ENCODE measurements at regions not wholly inside any gene's neighbourhood (a gene's known extent, or its start where the extent isn't known, plus 50 kb on each side); places are given as distances from the start of the nearest gene placed in this dataset.

- no peak for DNase-seq
Observed at GRCh38 chr16:6918646-6919045, 414.0 kb upstream of the RBFOX1 start.

GRCh38 chr16:6916946-6917345, 415.7 kb upstream of the RBFOX1 start:
- DNase-seq: no peak

GRCh38 chr16:6913566-6913965, 419.1 kb upstream of the RBFOX1 start:
- DNase-seq: no peak

GRCh38 chr16:6910301-6910700, 422.3 kb upstream of the RBFOX1 start:
- DNase-seq: no peak

- no peak for DNase-seq
Observed at GRCh38 chr16:6905601-6906000, 427.0 kb upstream of the RBFOX1 start.

GRCh38 chr16:6903671-6904070, 429.0 kb upstream of the RBFOX1 start:
- DNase-seq: no peak

- DNase-seq: no peak
Observed at GRCh38 chr16:6898896-6899295, 433.7 kb upstream of the RBFOX1 start.

- no peak for DNase-seq
Observed at GRCh38 chr16:6897876-6898485, 434.7 kb upstream of the RBFOX1 start.

- DNase-seq: no peak
Observed at GRCh38 chr16:6892966-6893365, 439.7 kb upstream of the RBFOX1 start.

- DNase-seq: no peak
Observed at GRCh38 chr16:6891496-6891895, 441.1 kb upstream of the RBFOX1 start.

GRCh38 chr16:6888531-6888930, 444.1 kb upstream of the RBFOX1 start:
- DNase-seq: no peak

- DNase-seq: no peak
Observed at GRCh38 chr16:6884002-6884401, 448.6 kb upstream of the RBFOX1 start.

- no peak for DNase-seq
Observed at GRCh38 chr16:6880263-6880662, 452.4 kb upstream of the RBFOX1 start.

GRCh38 chr16:6864671-6865070, 468.0 kb upstream of the RBFOX1 start:
- no peak for DNase-seq

GRCh38 chr16:6864244-6864643, 468.4 kb upstream of the RBFOX1 start:
- no peak for DNase-seq

- DNase-seq: no peak
Observed at GRCh38 chr16:6863135-6863534, 469.5 kb upstream of the RBFOX1 start.

GRCh38 chr16:6861815-6862477, 470.7 kb upstream of the RBFOX1 start:
- no peak for DNase-seq

- no peak for DNase-seq
Observed at GRCh38 chr16:6861135-6861814, 471.4 kb upstream of the RBFOX1 start.

GRCh38 chr16:6857575-6857974, 475.1 kb upstream of the RBFOX1 start:
- DNase-seq: no peak

- no peak for DNase-seq
Observed at GRCh38 chr16:6856578-6856977, 476.1 kb upstream of the RBFOX1 start.

GRCh38 chr16:6853565-6853964, 479.1 kb upstream of the RBFOX1 start:
- DNase-seq: no peak

- DNase-seq: no peak
Observed at GRCh38 chr16:6852643-6853225, 479.9 kb upstream of the RBFOX1 start.

- no peak for DNase-seq
Observed at GRCh38 chr16:6846452-6846851, 486.2 kb upstream of the RBFOX1 start.

GRCh38 chr16:6841392-6841791, 491.3 kb upstream of the RBFOX1 start:
- no peak for DNase-seq

Data from central memory CD4-positive, alpha-beta T cell (primary cell).